Lower leg skin (tissue), 4 donors: ENCODE measurements at regions not wholly inside any gene's neighbourhood (a gene's known extent, or its start where the extent isn't known, plus 50 kb on each side); places are given as distances from the start of the nearest gene placed in this dataset.

Source experiments
- DNase-seq, 2 donors: peaks; one replicate each; pipeline ENCODE4 v3.0.0-alpha.2; 2019; ENCODE audit warnings: low spot score in 2 of 2
- H3K4me3 ChIP-seq: fragments of 200-600 bp; sonication (generic); 2 replicates; pipeline ENCODE4 v1.5.1; 2017; ENCODE audit warnings: mild to moderate bottlenecking, low read depth; ENCODE audit not compliant: poor library complexity, severe bottlenecking
- CTCF ChIP-seq, 3 donors: fragments of 450-650 bp; IDR thresholded peaks; one replicate each; pipeline ENCODE4 v1.5.1; 2016; ENCODE audit warnings: antibody characterized with exemption in 3 of 3, mild to moderate bottlenecking in 3 of 3, moderate library complexity in 2 of 3
- POLR2A ChIP-seq, 2 donors: fragments of 450-650 bp; IDR thresholded peaks; one replicate each; pipeline ENCODE4 v1.6.1; 2016 to 2017; ENCODE audit warnings: antibody characterized with exemption in 2 of 2, mild to moderate bottlenecking in 1 of 2, moderate library complexity in 1 of 2
- WGBS, 2 donors: methylation state at CpG; one replicate each; pipeline ENCODE4 v1.1.5; 2018; 5-methylcytosine and 5-hydroxymethylcytosine counted together
- intact Hi-C: fragments of 100-400 bp; cut with DNase I; formaldehyde crosslinking; loops from one replicate; pipeline ENCODE4 v1.15.0; 2023; ENCODE audit warnings: low total_unique reads

GRCh38 chr9:90365666-90366065, 277.0 kb downstream of the DIRAS2 start:
- no peak for TF ChIP-seq POLR2A (IDR thresholded peaks at IDR 0.05)
- H3K4me3 ChIP-seq: no peak overlapping the region
- no peak for DNase-seq
- intact Hi-C loops: no loop called here
- WGBS, 2 donors: 32 to 34% methylated on average over 2 of the region's 2 CpGs

DNA sequence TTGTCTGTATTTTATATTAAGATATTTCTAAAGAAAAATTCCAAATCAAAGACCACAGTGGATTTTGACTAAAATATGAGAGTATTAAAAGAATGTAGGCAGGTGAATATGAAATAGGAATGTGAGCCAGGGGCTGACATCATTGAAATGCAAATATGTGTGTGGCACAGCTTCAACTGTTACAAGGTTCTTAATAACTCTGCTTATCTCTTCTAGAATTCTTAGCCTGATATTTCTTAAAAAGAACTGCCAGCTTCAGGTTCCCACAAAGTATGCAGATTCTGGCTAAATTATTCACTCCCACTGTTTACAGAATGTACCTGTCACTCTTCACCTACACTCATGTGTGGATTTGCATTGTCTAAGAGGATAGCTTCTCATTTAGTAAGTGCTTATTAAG, 274.4 kb downstream of the DIRAS2 start:
- DNase-seq: no peak
- H3K4me3 ChIP-seq: no peak overlapping the region
- intact Hi-C loops: no loop called here
- TF ChIP-seq CTCF (IDR thresholded peaks at IDR 0.05) (no peak), POLR2A (IDR thresholded peaks at IDR 0.05) (no peak)

DNA sequence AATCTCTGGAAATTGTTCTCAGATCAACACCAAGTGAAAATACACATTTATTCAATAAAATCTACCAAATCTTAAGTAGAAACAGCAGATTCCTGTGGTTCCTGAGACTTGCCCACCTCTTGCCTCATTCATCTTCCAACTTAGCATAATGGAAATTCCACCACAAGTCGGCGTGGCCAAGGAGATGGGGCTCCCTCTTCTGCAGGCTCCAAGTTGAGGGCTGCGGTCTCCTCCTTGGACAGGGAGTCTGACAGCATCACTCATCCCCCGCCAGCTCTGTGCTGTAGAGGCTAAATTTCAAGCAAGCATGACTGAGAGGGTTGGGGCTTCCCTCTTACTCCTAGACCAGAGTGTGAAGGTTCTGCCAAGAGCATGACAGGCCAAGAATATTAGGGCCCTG, 273.7 kb downstream of the DIRAS2 start:
- no peak for TF ChIP-seq POLR2A (IDR thresholded peaks at IDR 0.05)
- no peak for TF ChIP-seq CTCF (IDR thresholded peaks at IDR 0.05)
- intact Hi-C loops: no loop called here
- WGBS, 2 donors: 81 to 88% methylated on average over 4 of the region's 4 CpGs
- H3K4me3 ChIP-seq: no peak overlapping the region
- DNase-seq: no peak

GRCh38 chr9:90379771-90380170, 262.9 kb downstream of the DIRAS2 start:
- no peak overlapping the region for H3K4me3 ChIP-seq
- intact Hi-C loops: no loop called here
- 72 to 87% methylated on average over 5 of the region's 5 CpGs for whole genome bisulfite sequencing, 2 donors
- DNase-seq: no peak
- no peak for TF ChIP-seq POLR2A (IDR thresholded peaks at IDR 0.05)
- TF ChIP-seq CTCF (IDR thresholded peaks at IDR 0.05): no peak

DNA sequence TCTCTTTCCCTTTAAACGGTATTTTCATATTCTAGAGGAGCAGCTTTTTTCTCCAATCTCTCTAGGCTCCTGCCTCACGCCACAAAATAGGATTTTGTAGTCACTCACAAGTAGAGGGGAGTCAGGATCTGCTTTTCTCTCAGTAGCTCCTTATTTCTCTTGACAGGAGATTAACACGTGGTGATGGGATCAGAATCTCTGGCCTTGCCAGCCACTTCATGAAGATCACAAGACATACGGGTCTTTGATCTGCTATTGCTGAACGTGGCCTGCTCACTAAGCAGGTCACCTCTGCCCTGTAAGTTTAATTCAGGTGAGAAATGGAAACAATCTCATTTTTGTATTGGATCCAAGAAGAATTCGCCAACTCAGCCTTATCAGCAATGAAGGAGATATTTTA, 257.5 kb downstream of the DIRAS2 start:
- no peak for DNase-seq
- H3K4me3 ChIP-seq: no peak overlapping the region
- TF ChIP-seq POLR2A (IDR thresholded peaks at IDR 0.05): no peak
- TF ChIP-seq CTCF (IDR thresholded peaks at IDR 0.05): no peak
- intact Hi-C loops: no loop called here
- 44 to 49% methylated on average over 6 of the region's 6 CpGs for WGBS, 2 donors

DNA sequence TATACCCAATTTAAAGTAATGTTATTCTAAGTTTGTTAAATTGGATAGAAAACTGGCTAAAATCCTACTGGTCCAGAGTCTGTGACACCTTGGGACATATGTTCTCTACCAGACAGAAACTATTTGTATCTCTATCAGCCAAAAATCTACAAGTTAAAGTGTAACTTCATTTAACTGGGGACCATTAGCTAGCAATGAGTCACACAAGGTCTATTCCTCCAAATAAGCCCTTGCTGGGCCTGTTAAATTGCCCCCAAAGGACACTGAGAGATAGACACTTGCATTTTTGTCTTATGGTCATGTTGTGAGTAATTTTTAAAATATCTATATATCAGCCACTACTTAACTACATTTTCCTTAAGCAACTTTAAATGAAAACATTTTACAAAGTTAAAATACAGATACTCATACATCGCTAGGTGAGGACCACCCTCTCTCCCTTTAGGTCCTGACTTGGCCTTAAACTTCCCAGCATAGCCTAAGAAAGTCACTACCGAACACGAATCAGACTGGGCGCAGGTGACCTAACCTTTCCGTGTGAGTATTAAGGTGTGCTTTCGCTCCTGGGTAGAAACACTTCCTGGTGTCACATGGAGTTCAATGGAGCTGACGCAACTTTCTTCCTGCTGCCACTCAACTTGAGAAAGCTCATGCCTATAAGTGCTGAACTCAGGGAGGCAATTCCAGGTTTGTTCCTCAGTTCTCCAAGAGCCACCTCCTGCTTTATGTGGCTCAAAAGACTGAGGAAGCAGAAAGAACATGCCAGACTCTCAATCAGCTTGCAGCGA, 249.1 kb downstream of the DIRAS2 start:
- no peak overlapping the region for H3K4me3 ChIP-seq
- 95 to 96% methylated on average over 8 of the region's 8 CpGs for WGBS, 2 donors
- no peak for DNase-seq
- TF ChIP-seq CTCF (IDR thresholded peaks at IDR 0.05): no peak
- no peak for TF ChIP-seq POLR2A (IDR thresholded peaks at IDR 0.05)
- intact Hi-C loops: no loop called here
